Keratinocyte (primary cell): ENCODE measurements at regions not wholly inside any gene's neighbourhood (a gene's known extent, or its start where the extent isn't known, plus 50 kb on each side); places are given as distances from the start of the nearest gene placed in this dataset.

Source experiments
- EZH2 ChIP-seq: IDR thresholded peaks from one replicate; pipeline ENCODE4 v1.6.1; 2012; ENCODE audit warnings: inconsistent platforms, mild to moderate bottlenecking, low read length, moderate library complexity
- TF ChIP-seq, protein P1 (sequence below), 3 experiments: IDR thresholded peaks in 1 of 3; conservative IDR thresholded peaks in 1 of 3; optimal IDR thresholded peaks in 1 of 3; 2 replicates in 2 of 3; 3 replicates in 1 of 3; pipeline versions ENCODE3 to v1.5.1; 2011; ENCODE audit warnings: low read length in 3 of 3, mild to moderate bottlenecking in 3 of 3, moderate library complexity in 2 of 3, control low read depth in 1 of 3, inconsistent platforms in 1 of 3; ENCODE audit not compliant: insufficient read depth in 2 of 3; ENCODE audit errors: extremely low read depth in 1 of 3

DNA sequence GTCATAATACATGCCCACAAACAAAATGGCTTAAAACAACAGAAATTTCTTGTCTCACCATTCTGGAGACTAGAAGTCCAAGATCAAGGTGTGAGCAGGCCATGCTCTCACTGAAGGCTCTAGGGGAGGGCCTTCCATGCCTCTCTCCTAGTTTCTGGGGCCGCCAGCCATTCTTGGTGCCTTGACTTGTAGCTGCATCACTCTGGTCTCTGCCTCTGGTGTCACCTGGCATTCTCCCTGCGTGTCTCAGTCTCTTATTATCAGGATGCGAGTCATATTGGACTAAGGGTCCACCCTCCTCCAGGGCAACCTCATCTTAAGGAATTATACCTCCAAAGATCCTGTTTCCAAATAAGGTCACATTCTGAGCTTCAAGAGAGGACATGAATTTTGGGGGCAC, 76.1 kb downstream of the KCNF1 start:
- TF ChIP-seq, protein P1, sequence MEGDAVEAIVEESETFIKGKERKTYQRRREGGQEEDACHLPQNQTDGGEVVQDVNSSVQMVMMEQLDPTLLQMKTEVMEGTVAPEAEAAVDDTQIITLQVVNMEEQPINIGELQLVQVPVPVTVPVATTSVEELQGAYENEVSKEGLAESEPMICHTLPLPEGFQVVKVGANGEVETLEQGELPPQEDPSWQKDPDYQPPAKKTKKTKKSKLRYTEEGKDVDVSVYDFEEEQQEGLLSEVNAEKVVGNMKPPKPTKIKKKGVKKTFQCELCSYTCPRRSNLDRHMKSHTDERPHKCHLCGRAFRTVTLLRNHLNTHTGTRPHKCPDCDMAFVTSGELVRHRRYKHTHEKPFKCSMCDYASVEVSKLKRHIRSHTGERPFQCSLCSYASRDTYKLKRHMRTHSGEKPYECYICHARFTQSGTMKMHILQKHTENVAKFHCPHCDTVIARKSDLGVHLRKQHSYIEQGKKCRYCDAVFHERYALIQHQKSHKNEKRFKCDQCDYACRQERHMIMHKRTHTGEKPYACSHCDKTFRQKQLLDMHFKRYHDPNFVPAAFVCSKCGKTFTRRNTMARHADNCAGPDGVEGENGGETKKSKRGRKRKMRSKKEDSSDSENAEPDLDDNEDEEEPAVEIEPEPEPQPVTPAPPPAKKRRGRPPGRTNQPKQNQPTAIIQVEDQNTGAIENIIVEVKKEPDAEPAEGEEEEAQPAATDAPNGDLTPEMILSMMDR (optimal IDR thresholded peaks at IDR 0.05 in 1 of 3, IDR thresholded peaks at IDR 0.05 in 1 of 3, conservative IDR thresholded peaks at IDR 0.05 in 1 of 3; ENCODE audit: extremely low read depth in 1 of 3, insufficient read depth in 2 of 3, low read length in 3 of 3): no peak
- no peak for TF ChIP-seq EZH2
